ENCODE measurements at regions not wholly inside any gene's neighbourhood (a gene's known extent, or its start where the extent isn't known, plus 50 kb on each side); places are given as distances from the start of the nearest gene placed in this dataset.

- H3K79me2 ChIP-seq: no peaks in the 10 kb centered on the region
- peaks cover 10% of the 10 kb centered on the region for H3K4me1 ChIP-seq (ENCODE audit: insufficient read depth)
- no peak overlapping the region for H3K4me3 ChIP-seq
- no peaks in the 10 kb centered on the region for H3K9me3 ChIP-seq (ENCODE audit: low read depth)
- H3K9me2 ChIP-seq (replicated peaks; ENCODE audit: insufficient read depth): no peaks in the 10 kb centered on the region
- no peaks in the 10 kb centered on the region for H3K27me3 ChIP-seq
- no peaks in the 10 kb centered on the region for H4K20me1 ChIP-seq (ENCODE audit: insufficient read depth, poor library complexity, severe bottlenecking)
- no peak for DNase-seq (ENCODE audit: low spot score)
- no peak overlapping the region for H3K27ac ChIP-seq
- 74% methylated on average over 2 of the region's 2 CpGs for WGBS (ENCODE audit: low lambda C conversion rate, missing lambda C conversion rate)
- no peak overlapping the region for H2AFZ ChIP-seq
- TF ChIP-seq, protein P1, sequence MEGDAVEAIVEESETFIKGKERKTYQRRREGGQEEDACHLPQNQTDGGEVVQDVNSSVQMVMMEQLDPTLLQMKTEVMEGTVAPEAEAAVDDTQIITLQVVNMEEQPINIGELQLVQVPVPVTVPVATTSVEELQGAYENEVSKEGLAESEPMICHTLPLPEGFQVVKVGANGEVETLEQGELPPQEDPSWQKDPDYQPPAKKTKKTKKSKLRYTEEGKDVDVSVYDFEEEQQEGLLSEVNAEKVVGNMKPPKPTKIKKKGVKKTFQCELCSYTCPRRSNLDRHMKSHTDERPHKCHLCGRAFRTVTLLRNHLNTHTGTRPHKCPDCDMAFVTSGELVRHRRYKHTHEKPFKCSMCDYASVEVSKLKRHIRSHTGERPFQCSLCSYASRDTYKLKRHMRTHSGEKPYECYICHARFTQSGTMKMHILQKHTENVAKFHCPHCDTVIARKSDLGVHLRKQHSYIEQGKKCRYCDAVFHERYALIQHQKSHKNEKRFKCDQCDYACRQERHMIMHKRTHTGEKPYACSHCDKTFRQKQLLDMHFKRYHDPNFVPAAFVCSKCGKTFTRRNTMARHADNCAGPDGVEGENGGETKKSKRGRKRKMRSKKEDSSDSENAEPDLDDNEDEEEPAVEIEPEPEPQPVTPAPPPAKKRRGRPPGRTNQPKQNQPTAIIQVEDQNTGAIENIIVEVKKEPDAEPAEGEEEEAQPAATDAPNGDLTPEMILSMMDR (IDR thresholded peaks at IDR 0.05; ENCODE audit: poor library complexity): no peak
- no peak for TF ChIP-seq EZH2 (IDR thresholded peaks at IDR 0.05; ENCODE audit: borderline replicate concordance)
- no peaks in the 10 kb centered on the region for H3K36me3 ChIP-seq (replicated peaks; ENCODE audit: insufficient read depth, low read depth)
- H3K4me2 ChIP-seq: no peak overlapping the region
Measured at GRCh38 chr5:23027331-23027730, 174.2 kb upstream of the CDH12 start.

DNA sequence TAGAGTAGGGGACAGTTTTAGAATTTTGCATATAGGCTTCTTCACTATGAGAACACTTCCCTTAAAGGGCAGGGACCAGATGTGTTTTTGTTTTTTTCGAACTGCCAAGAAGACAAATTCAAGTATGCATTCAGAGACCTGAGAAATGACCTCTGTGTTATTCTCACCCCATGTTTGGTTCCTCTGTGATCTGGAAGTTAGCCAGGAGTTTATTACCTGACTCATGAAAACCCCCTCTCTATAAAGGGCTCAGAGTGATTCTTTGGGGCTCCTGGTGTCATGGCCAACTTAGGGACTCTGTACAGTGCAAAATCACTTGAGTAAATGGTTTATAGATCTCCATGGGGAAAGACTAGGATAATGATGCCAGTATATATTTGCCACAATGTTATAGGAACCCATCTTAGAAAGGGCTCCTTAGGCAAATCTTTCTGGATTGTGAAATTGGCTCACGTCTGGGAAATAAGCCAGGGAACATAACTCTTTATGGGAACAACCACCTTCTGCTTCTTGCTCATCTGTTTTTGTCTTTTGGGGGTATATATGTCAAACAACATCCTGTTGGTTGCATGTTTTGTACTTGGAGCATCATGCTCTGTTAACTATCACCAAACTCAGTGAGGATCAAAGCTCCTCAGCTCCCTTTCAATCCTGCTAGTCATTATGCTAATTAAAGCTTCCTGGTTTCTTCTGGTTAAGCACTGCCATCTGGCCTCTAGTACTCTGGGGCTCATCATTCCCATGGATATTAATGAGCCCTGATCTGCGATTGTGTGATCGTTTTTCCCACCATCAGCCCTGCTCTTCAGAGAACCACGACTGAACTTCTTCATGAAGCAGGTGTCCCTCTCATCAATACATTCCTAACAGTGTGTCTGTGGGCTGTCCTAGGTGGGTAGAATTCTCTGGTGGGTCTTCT lies 173.4 kb upstream of the CDH12 start:
- H3K79me2 ChIP-seq: no peaks in the 10 kb centered on the region
- no peaks in the 10 kb centered on the region for H4K20me1 ChIP-seq (ENCODE audit: insufficient read depth, poor library complexity, severe bottlenecking)
- no peak overlapping the region for H3K4me3 ChIP-seq
- no peak overlapping the region for H3K27ac ChIP-seq
- H3K36me3 ChIP-seq (replicated peaks; ENCODE audit: insufficient read depth, low read depth): no peaks in the 10 kb centered on the region
- TF ChIP-seq EZH2 (IDR thresholded peaks at IDR 0.05; ENCODE audit: borderline replicate concordance): no peak
- TF ChIP-seq, protein P1 (IDR thresholded peaks at IDR 0.05; ENCODE audit: poor library complexity): no peak
- TF ChIP-seq EZH2phosphoT487 (IDR thresholded peaks at IDR 0.05; ENCODE audit: low read depth, severe bottlenecking, unreplicated experiment): no peak
- no peak for DNase-seq (ENCODE audit: low spot score)
- H3K9me3 ChIP-seq (ENCODE audit: low read depth): no peaks in the 10 kb centered on the region
- H3K4me2 ChIP-seq: no peak overlapping the region
- no peaks in the 10 kb centered on the region for H3K27me3 ChIP-seq
- peaks cover 3% of the 10 kb centered on the region for H3K4me1 ChIP-seq (ENCODE audit: insufficient read depth)
- H3K9me2 ChIP-seq (replicated peaks; ENCODE audit: insufficient read depth): no peaks in the 10 kb centered on the region
- 87% methylated on average over 5 of the region's 5 CpGs for WGBS (ENCODE audit: low lambda C conversion rate, missing lambda C conversion rate)
- H2AFZ ChIP-seq: no peak overlapping the region

DNA sequence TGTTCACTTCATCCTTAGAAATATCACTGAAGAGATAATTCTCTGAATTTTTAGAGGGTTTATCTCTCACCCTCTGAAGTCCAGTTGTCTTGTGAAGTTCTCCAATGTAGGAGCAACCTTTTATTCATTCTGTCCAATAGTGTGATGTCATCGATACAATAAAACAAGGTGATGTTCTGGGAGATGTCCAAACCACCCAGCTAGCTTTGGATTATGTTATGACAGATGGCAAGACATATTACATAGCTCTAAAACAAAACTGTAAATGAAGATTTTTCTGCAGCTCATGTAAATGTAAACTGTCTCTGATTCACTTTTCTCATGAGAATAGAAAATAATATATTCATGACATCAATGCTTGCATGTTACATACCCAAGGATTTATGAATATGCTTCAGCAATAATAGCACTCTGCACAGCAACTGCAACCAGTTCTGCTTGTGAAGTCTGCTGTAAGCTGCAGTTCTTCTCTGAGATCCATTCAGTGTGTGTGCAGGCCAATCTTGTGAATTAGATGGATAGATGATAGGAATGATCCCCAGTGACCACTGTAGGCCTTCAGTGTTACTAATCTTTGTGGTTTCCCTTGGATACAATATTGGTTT lies 172.6 kb upstream of the CDH12 start:
- Histone ChIP-seq H2AFZ (no peak overlapping the region), H3K27ac (no peak overlapping the region), H3K79me2 (no peaks in the 10 kb centered on the region), H3K4me3 (no peak overlapping the region), H3K9me3 (ENCODE audit: low read depth) (no peaks in the 10 kb centered on the region), H3K9me2 (replicated peaks; ENCODE audit: insufficient read depth) (no peaks in the 10 kb centered on the region), H3K27me3 (no peaks in the 10 kb centered on the region), H3K36me3 (replicated peaks; ENCODE audit: insufficient read depth, low read depth) (no peaks in the 10 kb centered on the region), H4K20me1 (ENCODE audit: insufficient read depth, poor library complexity, severe bottlenecking) (no peaks in the 10 kb centered on the region), H3K4me2 (no peak overlapping the region), H3K4me1 (ENCODE audit: insufficient read depth) (no peaks in the 10 kb centered on the region)
- WGBS (ENCODE audit: low lambda C conversion rate, missing lambda C conversion rate): 93% methylated on average over 1 of the region's 1 CpG
- TF ChIP-seq EZH2phosphoT487 (IDR thresholded peaks at IDR 0.05; ENCODE audit: low read depth, severe bottlenecking, unreplicated experiment): no peak
- TF ChIP-seq, protein P1 (IDR thresholded peaks at IDR 0.05; ENCODE audit: poor library complexity): no peak
- no peak for TF ChIP-seq EZH2 (IDR thresholded peaks at IDR 0.05; ENCODE audit: borderline replicate concordance)
- no peak for DNase-seq (ENCODE audit: low spot score)

Data from hepatocyte (in vitro differentiated cells).